ENCODE measurements at regions not wholly inside any gene's neighbourhood (a gene's known extent, or its start where the extent isn't known, plus 50 kb on each side); places are given as distances from the start of the nearest gene placed in this dataset.

- Histone ChIP-seq H3K36me3 (ENCODE audit: insufficient read depth) (no peaks in the 10 kb centered on the region), H3K27ac (no peak overlapping the region), H2AFZ (ENCODE audit: low read depth) (no peak overlapping the region), H3K4me3 (IDR thresholded peaks at IDR 0.05; ENCODE audit: insufficient read depth, low read depth, low read length) (no peak overlapping the region), H3K4me2 (no peak overlapping the region), H3K4me1 (ENCODE audit: low read depth, poor library complexity, severe bottlenecking) (no peaks in the 10 kb centered on the region), H3K9ac (no peak overlapping the region), H3K27me3 (ENCODE audit: insufficient read depth, low read depth) (no peaks in the 10 kb centered on the region), H4K20me1 (ENCODE audit: insufficient read depth) (no peaks in the 10 kb centered on the region), H3K79me2 (ENCODE audit: insufficient read depth, low read depth) (no peaks in the 10 kb centered on the region)
- TF ChIP-seq CTCF (conservative IDR thresholded peaks at IDR 0.05; ENCODE audit: low read depth, low read length) = no peak
Observed at GRCh38 chr13:105937451-105937850, 598.0 kb downstream of the EFNB2 start.

DNA sequence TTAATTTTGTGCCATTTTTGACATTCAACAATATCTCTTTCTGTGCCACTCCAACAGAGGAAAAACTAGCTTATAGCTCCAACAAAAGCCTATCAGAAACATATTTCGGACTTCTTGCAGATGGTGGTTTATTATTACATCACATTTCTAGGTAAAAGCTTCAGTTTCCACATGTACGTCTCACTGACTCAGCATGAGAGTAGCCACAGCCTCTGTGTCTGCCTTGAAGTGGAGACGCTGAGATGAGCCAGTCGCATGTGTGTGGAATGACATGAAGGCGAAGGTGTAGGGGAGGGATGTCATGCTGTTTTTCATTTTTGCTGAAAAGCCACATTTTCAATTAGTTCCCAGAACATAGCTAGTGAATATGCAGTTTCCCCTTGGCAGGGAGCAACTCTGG is 598.6 kb downstream of the EFNB2 start:
- Histone ChIP-seq H3K79me2 (ENCODE audit: insufficient read depth, low read depth) (no peaks in the 10 kb centered on the region), H4K20me1 (ENCODE audit: insufficient read depth) (no peaks in the 10 kb centered on the region), H3K36me3 (ENCODE audit: insufficient read depth) (no peaks in the 10 kb centered on the region), H3K27ac (no peak overlapping the region), H3K4me1 (ENCODE audit: low read depth, poor library complexity, severe bottlenecking) (no peaks in the 10 kb centered on the region), H3K4me3 (IDR thresholded peaks at IDR 0.05; ENCODE audit: insufficient read depth, low read depth, low read length) (no peak overlapping the region), H2AFZ (ENCODE audit: low read depth) (no peak overlapping the region), H3K4me2 (no peak overlapping the region), H3K27me3 (ENCODE audit: insufficient read depth, low read depth) (no peaks in the 10 kb centered on the region), H3K9ac (no peak overlapping the region)
- TF ChIP-seq CTCF (conservative IDR thresholded peaks at IDR 0.05; ENCODE audit: low read depth, low read length) = no peak

DNA sequence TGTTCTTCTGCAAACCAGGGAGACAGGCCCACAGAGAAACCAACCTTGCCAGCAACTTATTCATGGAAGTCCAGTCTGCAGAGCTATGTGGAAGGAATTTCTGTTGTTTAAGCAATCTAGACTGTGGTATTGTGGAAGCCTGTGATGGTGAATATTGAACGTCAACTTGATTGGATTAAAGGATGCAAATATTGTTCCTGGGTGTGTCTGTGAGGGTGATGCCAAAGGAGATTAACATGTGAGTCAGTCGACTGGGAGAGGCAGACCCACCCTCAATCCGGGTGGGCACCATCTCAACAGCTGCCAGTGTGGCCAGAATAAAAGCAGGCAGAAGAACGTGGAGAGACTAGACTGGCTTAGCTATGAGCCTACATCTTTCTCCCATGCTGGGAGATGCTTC is 606.0 kb downstream of the EFNB2 start:
- H3K27ac ChIP-seq = no peak overlapping the region
- no peak for TF ChIP-seq CTCF (conservative IDR thresholded peaks at IDR 0.05; ENCODE audit: low read depth, low read length)

GRCh38 chr13:105928901-105929300 is 606.6 kb downstream of the EFNB2 start:
- Histone ChIP-seq H2AFZ (ENCODE audit: low read depth) (no peak overlapping the region), H3K9ac (no peak overlapping the region), H3K27me3 (ENCODE audit: insufficient read depth, low read depth) (no peaks in the 10 kb centered on the region), H4K20me1 (ENCODE audit: insufficient read depth) (no peaks in the 10 kb centered on the region), H3K27ac (no peak overlapping the region), H3K79me2 (ENCODE audit: insufficient read depth, low read depth) (no peaks in the 10 kb centered on the region), H3K4me1 (ENCODE audit: low read depth, poor library complexity, severe bottlenecking) (no peaks in the 10 kb centered on the region), H3K36me3 (ENCODE audit: insufficient read depth) (no peaks in the 10 kb centered on the region), H3K4me3 (IDR thresholded peaks at IDR 0.05; ENCODE audit: insufficient read depth, low read depth, low read length) (no peak overlapping the region), H3K4me2 (no peak overlapping the region)
- TF ChIP-seq CTCF (conservative IDR thresholded peaks at IDR 0.05; ENCODE audit: low read depth, low read length) = no peak

More for the DNA sequence above, 606.0 kb downstream of the EFNB2 start:
- no peaks in the 10 kb centered on the region for H3K4me1 ChIP-seq (ENCODE audit: low read depth, poor library complexity, severe bottlenecking)
- H3K27me3 ChIP-seq (ENCODE audit: insufficient read depth, low read depth) = no peaks in the 10 kb centered on the region
- no peak overlapping the region for H3K4me2 ChIP-seq
- H4K20me1 ChIP-seq (ENCODE audit: insufficient read depth) = no peaks in the 10 kb centered on the region
- H3K79me2 ChIP-seq (ENCODE audit: insufficient read depth, low read depth) = no peaks in the 10 kb centered on the region
- H2AFZ ChIP-seq (ENCODE audit: low read depth) = no peak overlapping the region
- no peak overlapping the region for H3K9ac ChIP-seq
- H3K36me3 ChIP-seq (ENCODE audit: insufficient read depth) = no peaks in the 10 kb centered on the region
- H3K4me3 ChIP-seq (IDR thresholded peaks at IDR 0.05; ENCODE audit: insufficient read depth, low read depth, low read length) = no peak overlapping the region

All from KMS-11 (cell line).